ENCODE measurements at regions not wholly inside any gene's neighbourhood (a gene's known extent, or its start where the extent isn't known, plus 50 kb on each side); places are given as distances from the start of the nearest gene placed in this dataset.

GRCh38 chr18:42271647-42272414, 316.8 kb downstream of the PIK3C3 start:
- H3K9me3 ChIP-seq (ENCODE audit: control insufficient read depth in 2 of 3, insufficient read depth in 1 of 3, low read length in 3 of 3): no peaks in the 10 kb centered on the region
- H3K27me3 ChIP-seq (ENCODE audit: control insufficient read depth, insufficient read depth, low read length): no peaks in the 10 kb centered on the region
- no peak overlapping the region for H3K9ac ChIP-seq (ENCODE audit: low read length in 3 of 3)
- no peak for FAIRE-seq
- intact Hi-C loops (cut with DNase I): no loop called here
- peak in 2 of 5 donors; percentile 48 to 56 for DNase-seq
- peaks cover 0 to 3% (median 0%) of the 10 kb centered on the region in 3 donors for H3K4me1 ChIP-seq (ENCODE audit: control insufficient read depth in 2 of 3, insufficient read depth in 2 of 3, low read depth in 1 of 3, low read length in 3 of 3)
- TF ChIP-seq CTCF (IDR thresholded peaks at IDR 0.05; ENCODE audit: borderline replicate concordance, extremely low read depth, insufficient read depth): no peak
- no peaks in the 10 kb centered on the region for H3K36me3 ChIP-seq (ENCODE audit: control insufficient read depth in 2 of 3, insufficient read depth in 3 of 3, low read length in 3 of 3)
- H3K27ac ChIP-seq (ENCODE audit: low read depth in 2 of 2, low read length in 2 of 2): no peak overlapping the region
- no peak overlapping the region for H3K4me3 ChIP-seq (ENCODE audit: low read length in 3 of 3)

DNA sequence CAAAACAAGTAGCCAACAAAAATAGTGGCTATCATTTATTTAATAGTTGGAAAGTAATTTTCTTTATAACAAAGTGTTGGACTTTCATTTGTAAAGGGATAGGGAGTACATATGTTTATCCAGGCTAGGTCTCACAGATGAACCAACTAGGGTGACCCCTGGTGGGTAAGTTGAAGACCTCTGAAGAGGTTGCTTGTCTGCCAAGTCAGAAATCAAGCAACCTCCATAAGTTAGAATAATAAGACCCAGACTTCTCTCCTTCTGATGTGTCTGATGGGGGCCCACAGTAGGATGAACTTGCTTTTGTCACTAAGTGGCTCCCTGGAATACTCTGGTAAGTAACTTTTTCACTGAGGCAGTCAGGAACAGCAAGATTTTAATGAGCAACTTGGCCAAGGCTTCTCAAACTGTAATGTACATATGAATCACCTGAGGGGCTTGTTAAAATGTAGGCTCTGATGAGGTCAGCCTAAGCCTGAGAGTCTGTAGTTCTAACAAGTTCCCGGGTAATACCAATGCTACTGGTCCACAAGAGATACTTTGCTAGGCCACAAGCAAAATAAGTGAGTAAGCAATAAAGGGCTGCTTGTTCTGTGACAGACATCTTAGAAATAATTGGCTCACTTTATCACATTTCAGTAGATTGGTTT, 319.6 kb downstream of the PIK3C3 start:
- no peaks in the 10 kb centered on the region for H3K9me3 ChIP-seq (ENCODE audit: control insufficient read depth in 2 of 3, insufficient read depth in 1 of 3, low read length in 3 of 3)
- DNase-seq (peak in 1 of 5 donors; percentile 38), FAIRE-seq (no peak)
- intact Hi-C loops (cut with DNase I): no loop called here
- no peak overlapping the region for H3K27ac ChIP-seq (ENCODE audit: low read depth in 2 of 2, low read length in 2 of 2)
- TF ChIP-seq CTCF (IDR thresholded peaks at IDR 0.05; ENCODE audit: borderline replicate concordance, extremely low read depth, insufficient read depth): no peak
- no peaks in the 10 kb centered on the region for H3K27me3 ChIP-seq (ENCODE audit: control insufficient read depth, insufficient read depth, low read length)
- no peaks in the 10 kb centered on the region for H3K36me3 ChIP-seq (ENCODE audit: control insufficient read depth in 2 of 3, insufficient read depth in 3 of 3, low read length in 3 of 3)
- H3K4me3 ChIP-seq (ENCODE audit: low read length in 3 of 3): no peak overlapping the region
- H3K4me1 ChIP-seq (ENCODE audit: control insufficient read depth in 2 of 3, insufficient read depth in 2 of 3, low read depth in 1 of 3, low read length in 3 of 3): peaks cover 0 to 3% (median 0%) of the 10 kb centered on the region in 3 donors
- no peak overlapping the region for H3K9ac ChIP-seq (ENCODE audit: low read length in 3 of 3)

GRCh38 chr18:42275138-42275535, 320.1 kb downstream of the PIK3C3 start:
- H3K27ac ChIP-seq (ENCODE audit: low read depth in 2 of 2, low read length in 2 of 2): no peak overlapping the region
- FAIRE-seq: no peak
- no peak for TF ChIP-seq CTCF (IDR thresholded peaks at IDR 0.05; ENCODE audit: borderline replicate concordance, extremely low read depth, insufficient read depth)

More at GRCh38 chr18:42275138-42275535, 320.1 kb downstream of the PIK3C3 start:
- no peak overlapping the region for H3K4me3 ChIP-seq (ENCODE audit: low read length in 3 of 3)
- H3K9ac ChIP-seq (ENCODE audit: low read length in 3 of 3): no peak overlapping the region
- H3K27me3 ChIP-seq (ENCODE audit: control insufficient read depth, insufficient read depth, low read length): no peaks in the 10 kb centered on the region
- H3K4me1 ChIP-seq (ENCODE audit: control insufficient read depth in 2 of 3, insufficient read depth in 2 of 3, low read depth in 1 of 3, low read length in 3 of 3): peaks cover 0 to 3% (median 0%) of the 10 kb centered on the region in 3 donors
- intact Hi-C loops (cut with DNase I): no loop called here
- DNase-seq: no peak
- no peaks in the 10 kb centered on the region for H3K36me3 ChIP-seq (ENCODE audit: control insufficient read depth in 2 of 3, insufficient read depth in 3 of 3, low read length in 3 of 3)
- H3K9me3 ChIP-seq (ENCODE audit: control insufficient read depth in 2 of 3, insufficient read depth in 1 of 3, low read length in 3 of 3): no peaks in the 10 kb centered on the region
